ENCODE measurements at regions not wholly inside any gene's neighbourhood (a gene's known extent, or its start where the extent isn't known, plus 50 kb on each side); places are given as distances from the start of the nearest gene placed in this dataset.

GRCh38 chr5:8332666-8333445, 463.9 kb downstream of the MTRR start:
- no peak for DNase-seq

GRCh38 chr5:8333485-8333884, 464.5 kb downstream of the MTRR start:
- no peak for DNase-seq

DNA sequence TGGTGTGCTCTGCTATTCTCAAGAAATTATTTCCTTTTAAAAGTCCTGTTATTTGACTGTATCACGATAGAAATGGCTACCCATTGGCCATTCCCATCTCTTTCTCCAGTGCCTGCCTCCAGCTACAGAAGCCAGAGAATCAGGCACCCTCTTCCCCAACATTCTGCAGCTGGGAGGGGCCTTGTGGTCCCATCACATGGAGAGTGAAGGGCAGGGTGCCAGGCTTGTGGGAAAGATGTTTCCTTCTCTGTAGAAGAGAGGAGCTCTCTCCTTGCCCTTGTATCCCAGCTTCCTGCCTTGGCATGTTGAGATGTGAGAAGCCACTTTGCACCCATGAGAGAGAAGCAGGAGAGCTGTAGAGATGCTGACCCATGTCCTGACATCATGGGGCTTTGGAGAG, 465.0 kb downstream of the MTRR start:
- peak; percentile 9 for DNase-seq

- no peak for DNase-seq
Observed at GRCh38 chr5:8340261-8340660, 471.3 kb downstream of the MTRR start.

DNA sequence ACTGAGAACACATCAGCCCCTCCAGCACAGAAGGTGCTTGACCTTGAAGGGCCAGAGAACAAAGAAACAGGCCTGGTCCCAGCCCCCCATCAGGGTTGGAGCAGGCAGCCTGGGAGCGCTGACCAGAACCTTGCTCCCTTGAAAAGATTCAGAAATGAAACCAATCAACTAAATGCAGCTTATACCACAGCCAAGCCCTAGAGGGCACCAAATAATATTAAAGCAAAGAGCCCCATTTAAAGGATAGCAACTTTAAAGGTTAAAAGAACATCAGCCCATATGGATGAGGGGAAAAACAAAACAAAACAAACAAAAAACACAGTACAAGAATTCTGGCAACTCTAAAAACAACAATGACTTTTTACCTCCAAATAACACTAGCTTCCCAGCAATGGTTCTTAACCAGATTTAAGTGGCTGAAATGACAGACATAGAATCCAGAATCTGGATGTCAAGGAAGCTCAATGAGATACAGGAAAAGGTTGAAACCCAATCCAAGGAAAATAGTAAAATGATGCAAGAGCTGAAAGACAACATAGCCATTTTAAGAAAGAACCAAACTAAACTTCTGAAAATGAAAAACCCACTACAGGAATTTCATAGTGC, 471.9 kb downstream of the MTRR start:
- peak; percentile 38 for DNase-seq

DNA sequence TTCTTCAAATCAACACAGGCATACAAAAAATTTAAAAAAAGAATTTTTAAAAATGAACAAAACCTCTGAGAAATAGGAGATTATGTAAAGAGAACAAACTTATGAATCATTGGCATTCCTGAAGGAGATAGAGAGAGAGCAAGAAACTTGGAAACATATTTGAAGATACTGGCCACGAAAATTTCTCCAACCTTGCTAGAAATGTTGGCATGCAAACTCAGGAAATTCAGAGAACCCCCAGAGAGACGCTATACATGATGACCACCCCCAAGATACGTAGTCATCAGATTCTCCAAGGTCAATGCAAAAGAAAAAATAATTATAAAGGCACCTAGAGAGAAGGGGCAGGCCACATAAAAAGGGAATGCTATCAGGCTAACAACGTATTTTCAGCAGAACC, 472.5 kb downstream of the MTRR start:
- peak; percentile 55 for DNase-seq

DNA sequence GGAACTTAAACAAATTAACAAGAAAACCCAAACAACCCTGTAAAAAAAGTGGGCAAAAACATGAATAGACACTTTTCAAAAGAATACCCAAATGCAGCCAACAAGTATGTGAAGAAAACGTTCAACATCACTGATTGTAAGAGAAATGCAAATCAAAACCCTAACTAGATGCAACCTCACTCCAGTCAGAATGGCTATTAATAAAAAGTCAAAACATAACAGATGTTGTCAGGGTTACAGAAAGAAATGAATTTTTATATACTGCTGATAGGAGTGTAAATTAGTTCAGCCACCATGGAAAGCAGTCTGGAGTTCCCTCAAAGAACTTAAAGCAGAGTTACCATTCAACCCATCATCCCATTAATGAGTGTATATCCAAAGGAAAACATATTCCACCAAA, 479.0 kb downstream of the MTRR start:
- no peak for DNase-seq

GRCh38 chr5:8349855-8350254, 480.9 kb downstream of the MTRR start:
- no peak for DNase-seq

DNA sequence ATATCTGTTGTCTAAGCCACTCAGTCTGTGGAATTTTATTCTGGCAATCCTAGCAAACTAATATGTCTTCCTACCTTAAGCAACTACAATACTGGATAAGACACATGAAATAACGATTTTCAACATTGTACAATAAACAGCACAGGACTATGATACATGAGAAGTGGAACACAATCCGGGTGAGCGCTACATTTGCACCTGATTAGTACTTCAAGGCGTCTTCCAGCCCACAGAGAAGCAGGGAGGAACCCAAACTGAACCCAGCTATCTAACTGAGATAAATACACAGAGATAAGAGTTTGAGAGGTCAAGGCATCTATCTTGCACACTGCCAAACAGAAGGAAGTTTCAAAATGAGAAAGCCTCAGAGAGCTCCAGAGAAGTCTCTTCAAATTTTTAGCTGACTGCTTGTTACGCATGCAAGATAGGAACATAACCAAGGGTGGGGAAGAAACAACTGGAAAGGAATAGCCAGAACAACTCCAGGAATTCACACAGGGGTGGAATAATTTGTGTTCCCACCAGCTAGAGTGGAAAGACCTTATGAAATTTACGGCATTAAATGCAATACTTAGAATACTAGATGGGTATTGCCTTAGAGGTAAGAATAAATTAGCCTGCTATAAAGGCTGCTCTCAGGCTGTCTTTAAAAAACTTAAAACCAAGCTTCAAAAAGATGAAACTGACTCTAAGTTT, 481.8 kb downstream of the MTRR start:
- no peak for DNase-seq

- DNase-seq, result no peak
Observed at GRCh38 chr5:8355981-8356380, 487.0 kb downstream of the MTRR start.

DNA sequence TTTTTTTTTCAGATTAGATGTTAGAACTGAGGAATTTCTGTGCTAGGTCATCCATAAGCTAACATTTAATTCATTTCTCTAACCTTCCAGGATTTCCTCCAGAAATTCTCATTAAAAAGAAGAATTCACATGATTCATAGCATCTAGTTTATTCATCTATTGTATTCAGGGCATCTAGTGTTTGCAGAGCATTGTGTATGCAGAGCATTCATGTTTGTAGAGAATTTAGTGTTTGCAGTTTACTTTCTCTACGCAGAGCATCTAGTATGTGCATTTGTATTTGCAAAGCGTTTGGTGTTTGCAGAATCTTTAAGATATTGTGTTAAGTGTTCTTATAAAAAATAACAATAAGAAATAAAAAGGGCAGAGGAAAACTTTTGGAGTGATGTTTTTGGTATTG, 491.1 kb downstream of the MTRR start:
- DNase-seq, result no peak

DNA sequence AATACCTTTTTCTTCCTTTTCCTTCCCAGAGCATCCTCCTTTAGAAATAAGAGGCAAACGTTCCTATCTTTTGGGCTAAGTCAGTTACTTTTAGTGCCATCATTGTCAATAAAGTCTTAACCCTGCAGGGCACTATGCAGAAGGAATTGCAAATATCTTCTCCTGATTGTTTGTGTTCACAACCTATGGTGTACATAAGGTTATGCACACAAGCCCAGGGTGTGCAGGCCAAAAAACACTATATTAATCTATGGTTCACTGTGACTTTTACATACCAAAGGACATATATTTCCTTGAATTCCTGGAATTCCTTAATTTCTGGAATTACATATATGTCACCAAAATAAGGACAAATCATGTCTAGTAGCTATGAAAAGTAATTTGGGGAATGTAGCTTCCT, 493.5 kb downstream of the MTRR start:
- DNase-seq, result no peak

DNA sequence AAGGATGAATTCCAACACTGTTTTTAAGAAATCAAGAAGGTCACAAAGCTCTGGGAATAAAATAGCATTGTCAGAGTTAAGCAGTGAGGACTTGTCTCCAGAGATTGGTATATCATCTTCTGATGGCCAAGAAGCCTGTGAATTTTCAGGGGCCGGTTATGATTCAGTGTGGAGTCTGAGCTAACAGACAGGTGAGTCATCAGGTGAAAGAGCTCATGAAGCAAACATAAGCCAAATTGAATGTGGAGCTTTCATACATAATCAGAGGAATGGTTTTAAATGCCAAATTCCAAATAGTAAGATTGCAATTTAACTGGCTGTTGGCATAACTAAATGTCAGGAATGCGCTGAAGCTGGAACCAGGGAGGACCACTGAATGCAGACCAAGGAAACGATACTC, 494.2 kb downstream of the MTRR start:
- peak; percentile 65 for DNase-seq

GRCh38 chr5:8366266-8366665, 497.3 kb downstream of the MTRR start:
- DNase-seq, result no peak

DNA sequence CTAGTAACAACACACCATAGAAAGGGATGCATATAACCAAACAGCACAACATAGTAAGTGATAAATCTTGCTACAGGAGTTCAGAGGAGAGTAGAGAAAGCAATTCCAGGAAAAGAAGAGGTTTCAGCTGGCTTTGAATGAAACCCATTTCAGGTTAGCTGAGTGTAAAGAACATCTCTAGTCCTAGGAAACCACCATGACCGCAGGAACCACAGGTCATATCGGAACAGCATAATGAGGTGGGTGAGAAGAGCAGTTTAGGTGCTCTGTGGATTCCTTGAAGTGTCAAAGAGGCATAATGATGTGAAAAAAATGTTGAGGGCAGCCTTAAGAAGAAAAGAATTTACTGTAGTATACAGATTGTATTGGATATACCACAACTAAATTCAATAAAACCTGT, 507.5 kb downstream of the MTRR start:
- no peak for DNase-seq

DNA sequence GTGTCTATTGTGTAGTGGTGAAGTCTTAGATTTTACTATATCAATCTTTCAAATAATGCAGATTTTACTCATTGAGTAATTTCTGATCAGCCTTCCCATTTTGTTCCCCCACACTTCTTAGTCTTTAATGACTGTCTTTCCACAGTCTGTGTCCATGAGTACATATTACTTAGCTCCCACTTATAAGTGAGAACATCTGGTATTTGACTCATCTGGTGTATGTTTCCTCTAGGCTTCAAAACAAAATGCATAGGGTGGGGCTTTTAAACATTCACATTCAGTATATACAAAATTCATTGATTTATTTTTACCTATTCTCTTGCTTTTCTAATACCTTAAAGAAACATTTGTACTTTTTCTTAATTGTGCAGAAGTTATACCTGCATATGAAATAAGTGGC, 513.0 kb downstream of the MTRR start:
- DNase-seq, result no peak

GRCh38 chr5:8382456-8382855, 513.5 kb downstream of the MTRR start:
- no peak for DNase-seq

DNA sequence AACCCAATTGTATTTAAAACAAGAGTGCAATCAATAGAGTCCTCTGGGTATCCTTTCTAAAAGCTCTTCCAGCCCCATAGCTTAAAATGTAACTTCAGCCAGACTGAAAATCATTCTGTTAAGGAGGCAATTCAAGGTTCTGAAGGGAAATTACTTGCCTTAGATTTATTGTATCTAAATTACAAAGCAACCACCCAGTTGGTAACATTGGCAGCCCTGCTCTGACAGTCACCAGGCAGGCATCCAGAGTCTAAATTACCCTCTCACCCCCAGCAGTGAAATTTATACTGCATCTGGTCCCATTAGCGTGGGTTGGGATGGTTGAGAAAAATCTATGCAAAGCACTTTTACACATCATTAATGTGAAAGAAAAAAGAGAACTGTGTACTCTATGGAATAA, 514.7 kb downstream of the MTRR start:
- no peak for DNase-seq

DNA sequence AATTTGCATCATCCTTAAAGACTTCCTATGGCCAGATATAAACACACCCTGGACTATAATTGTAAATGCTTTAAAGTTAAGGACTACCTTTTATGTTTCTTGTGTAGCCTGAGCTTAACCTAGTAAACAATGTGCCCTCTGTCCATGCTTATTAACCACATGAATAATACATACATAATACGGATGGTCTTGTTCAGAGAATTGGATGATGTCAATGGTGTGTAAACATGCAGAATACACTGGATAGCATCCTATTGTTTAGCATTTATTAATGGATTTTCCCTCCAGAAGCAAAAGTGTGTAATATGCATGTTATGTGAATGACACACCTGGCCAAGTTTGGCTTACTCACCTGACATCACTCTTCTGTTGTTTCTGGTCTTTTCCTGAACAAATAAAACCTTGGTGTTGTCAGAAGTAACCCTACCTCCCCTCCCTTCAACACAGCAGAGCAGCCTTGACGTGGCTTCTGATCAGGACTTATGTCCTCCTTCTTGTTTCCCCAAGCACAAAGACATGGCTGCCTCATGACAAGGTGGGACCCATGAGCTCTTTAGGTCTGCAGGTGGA, 517.9 kb downstream of the MTRR start:
- no peak for DNase-seq

DNA sequence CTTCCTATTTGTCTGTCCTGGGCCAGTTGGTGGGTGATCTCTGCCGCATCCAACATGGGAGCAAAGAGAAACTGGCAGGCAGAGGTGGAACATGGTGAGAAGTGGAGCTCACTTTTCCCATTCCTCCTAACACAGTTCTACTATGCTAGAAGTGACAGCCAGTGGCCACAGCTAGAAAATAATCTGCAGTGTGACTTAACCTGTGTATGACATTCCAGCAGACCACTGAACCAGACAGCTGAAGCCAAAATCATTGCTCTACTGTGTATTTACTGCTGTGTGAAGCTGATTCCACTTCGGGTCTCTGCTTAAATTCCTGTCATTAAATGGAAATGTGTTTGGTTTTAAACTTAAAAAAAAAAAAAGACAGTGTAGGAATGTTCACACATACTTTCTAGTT, 523.0 kb downstream of the MTRR start:
- peak; percentile 10 for DNase-seq

GRCh38 chr5:8393240-8393639, 524.3 kb downstream of the MTRR start:
- no peak for DNase-seq

DNA sequence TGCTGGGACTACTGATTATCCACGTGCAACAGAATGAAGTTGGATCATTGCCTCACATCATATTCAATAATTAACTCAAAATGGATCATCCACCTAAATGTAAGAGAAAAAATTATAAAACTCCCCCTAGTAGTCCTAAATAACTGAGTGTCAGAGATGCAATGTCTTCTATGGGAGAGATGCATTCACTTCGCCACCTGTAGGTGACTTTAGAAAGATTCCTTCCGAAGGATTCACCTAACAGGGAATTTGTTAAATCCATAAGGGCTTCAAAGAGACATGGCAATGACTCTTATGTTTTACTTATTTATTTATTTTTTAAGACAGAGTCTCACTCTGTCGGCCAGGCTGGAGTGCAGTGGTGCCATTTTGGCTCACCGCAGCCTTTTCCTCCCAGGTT, 526.0 kb downstream of the MTRR start:
- no peak for DNase-seq

DNA sequence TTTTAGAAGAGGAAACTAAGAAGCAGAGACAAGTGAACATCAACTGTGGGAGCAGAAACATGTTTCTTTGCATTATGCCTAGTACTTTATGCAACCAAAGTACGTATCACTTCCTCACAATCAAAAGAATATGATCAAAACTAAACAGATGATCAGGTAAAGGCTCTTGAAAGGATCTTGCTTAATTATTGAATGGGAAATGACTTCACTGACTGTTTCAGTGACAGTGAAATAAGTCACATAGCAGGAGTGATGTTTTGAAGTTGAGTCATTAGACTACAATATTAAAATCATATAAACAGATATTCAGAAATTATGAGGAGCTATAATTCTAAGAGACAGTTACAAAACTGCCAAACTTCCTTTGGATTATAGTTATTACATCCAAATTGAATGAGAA, 527.3 kb downstream of the MTRR start:
- DNase-seq, result peak; percentile 30

GRCh38 chr5:8396756-8397155, 527.8 kb downstream of the MTRR start:
- DNase-seq, result peak; percentile 56
